GM12864 (cell line): ENCODE measurements at regions not wholly inside any gene's neighbourhood (a gene's known extent, or its start where the extent isn't known, plus 50 kb on each side); places are given as distances from the start of the nearest gene placed in this dataset.

Experiments used
- DNase-seq: peaks from one replicate; pipeline ENCODE4 v3.0.0-alpha.2; 2011; ENCODE audit warnings: low read depth
- H3K4me3 ChIP-seq: 2 replicates; pipeline ENCODE4 v1.5.1; 2011; ENCODE audit warnings: mild to moderate bottlenecking, low read depth, low read length, control low read depth
- CTCF ChIP-seq: IDR thresholded peaks from 2 replicates; pipeline ENCODE4 v1.5.1; 2011; ENCODE audit warnings: low read depth, mild to moderate bottlenecking, moderate library complexity, low read length, control low read depth, inconsistent platforms; ENCODE audit errors: missing control alignments

GRCh38 chr4:58465031-58465430 is 1354.8 kb upstream of the IGFBP7 start:
- DNase-seq: no peak
- no peak overlapping the region for H3K4me3 ChIP-seq
- TF ChIP-seq CTCF: no peak

DNA sequence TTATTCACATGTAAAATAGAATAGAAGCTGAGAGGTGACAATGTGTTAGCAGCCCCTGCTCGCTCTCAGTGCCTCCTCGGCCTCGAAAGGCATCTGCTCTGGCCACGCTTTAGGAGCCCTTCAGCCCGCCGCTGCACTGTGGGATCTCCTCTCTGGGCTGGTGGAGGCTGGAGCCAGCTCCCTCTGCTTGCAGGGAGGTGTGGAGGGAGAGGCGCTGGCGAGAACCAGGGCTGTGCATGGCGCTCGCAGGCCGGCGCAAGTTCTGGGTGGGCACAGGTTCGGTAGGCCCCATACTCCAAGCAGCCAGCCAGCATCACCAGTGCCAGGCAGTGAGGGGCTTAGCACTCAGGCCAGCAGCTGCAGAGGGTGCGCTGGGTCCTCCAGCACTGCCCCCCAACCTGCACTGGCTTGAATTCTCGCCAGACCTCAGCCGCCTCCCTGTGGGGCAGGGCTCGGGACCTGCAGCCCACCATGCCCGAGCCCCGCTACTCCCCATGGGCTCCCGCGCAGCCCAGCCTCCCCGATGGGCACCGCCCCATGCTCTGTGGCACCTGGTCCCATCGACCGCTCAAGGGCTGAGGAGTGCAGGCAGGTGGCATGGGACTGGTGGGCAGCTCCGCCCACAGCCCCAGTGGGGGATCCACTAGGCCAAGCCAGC is 1346.7 kb upstream of the IGFBP7 start:
- TF ChIP-seq CTCF: no peak
- H3K4me3 ChIP-seq: no peak overlapping the region
- DNase-seq: no peak

GRCh38 chr4:58453956-58454355 is 1343.8 kb upstream of the IGFBP7 start:
- H3K4me3 ChIP-seq: no peak overlapping the region
- no peak for TF ChIP-seq CTCF
- DNase-seq: no peak

- no peak for TF ChIP-seq CTCF
- H3K4me3 ChIP-seq: no peak overlapping the region
- DNase-seq: no peak
Observed at GRCh38 chr4:58451707-58452106, 1341.5 kb upstream of the IGFBP7 start.

GRCh38 chr4:58435871-58436270 is 1325.7 kb upstream of the IGFBP7 start:
- no peak for TF ChIP-seq CTCF

DNA sequence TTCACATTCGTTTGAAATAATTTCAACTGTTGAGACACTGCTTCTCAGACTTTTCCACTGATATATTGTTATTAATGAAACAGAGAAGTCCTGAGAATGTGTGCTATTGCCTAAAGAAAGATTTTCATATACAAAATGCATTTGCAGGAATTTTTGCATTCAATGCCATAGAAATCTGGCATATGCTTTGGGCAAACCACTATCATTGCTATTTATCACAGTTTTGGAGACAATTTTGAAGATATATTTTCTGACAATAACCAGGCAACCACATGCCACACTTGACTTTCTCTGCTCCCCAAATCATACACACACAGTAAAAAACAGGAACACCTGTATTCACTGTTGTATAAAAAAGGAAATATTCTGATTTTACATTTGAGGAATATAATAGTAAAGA is 1303.7 kb upstream of the IGFBP7 start:
- DNase-seq: no peak
- TF ChIP-seq CTCF: no peak
- H3K4me3 ChIP-seq: no peak overlapping the region

More at GRCh38 chr4:58435871-58436270, 1325.7 kb upstream of the IGFBP7 start:
- H3K4me3 ChIP-seq: no peak overlapping the region
- no peak for DNase-seq

GRCh38 chr4:58411904-58412303 is 1301.7 kb upstream of the IGFBP7 start:
- no peak overlapping the region for H3K4me3 ChIP-seq
- DNase-seq: no peak
- TF ChIP-seq CTCF: no peak
